ENCODE measurements at regions not wholly inside any gene's neighbourhood (a gene's known extent, or its start where the extent isn't known, plus 50 kb on each side); places are given as distances from the start of the nearest gene placed in this dataset.

GRCh38 chr13:65504213-65504612, 1725.9 kb downstream of the PCDH9 start:
- H3K4me2 ChIP-seq (ENCODE audit: insufficient read depth, low read length) = no peak overlapping the region
- no peaks in the 10 kb centered on the region for H4K20me1 ChIP-seq (replicated peaks; ENCODE audit: control insufficient read depth, extremely low read depth, insufficient read depth, low read length)
- H3K9me1 ChIP-seq (replicated peaks; ENCODE audit: control insufficient read depth, extremely low read depth, insufficient read depth, low read length) = no peaks in the 10 kb centered on the region
- TF ChIP-seq FOS (IDR thresholded peaks at IDR 0.05; ENCODE audit: borderline replicate concordance, insufficient read depth, low read length) = no peak
- no peak for TF ChIP-seq MYC (IDR thresholded peaks at IDR 0.05; ENCODE audit: low read depth, low read length)
- no peak for FAIRE-seq
- no peaks in the 10 kb centered on the region for H3K79me2 ChIP-seq (ENCODE audit: control insufficient read depth, insufficient read depth, low read length)
- dilution Hi-C loops (cut with MboI; ENCODE audit: extremely low pct_ligation_motif_present, low sequenced_read_pairs) = no loop called here
- POLR2A ChIA-PET = no interaction called here
- no peak for DNase-seq (ENCODE audit: low read depth, low spot score)
- no peak overlapping the region for H2AFZ ChIP-seq (ENCODE audit: low read depth, low read length)
- H3K27ac ChIP-seq (ENCODE audit: insufficient read depth, low read depth, low read length) = no peak overlapping the region
- no peak overlapping the region for H3K9ac ChIP-seq (replicated peaks; ENCODE audit: extremely low read depth, insufficient read depth, low read length)
- H3K4me1 ChIP-seq (ENCODE audit: control insufficient read depth, extremely low read depth, insufficient read depth, low read length) = no peaks in the 10 kb centered on the region
- BruUV-seq (replicated peaks) = no TSS peak
- H3K27me3 ChIP-seq (ENCODE audit: control insufficient read depth in 2 of 2, insufficient read depth in 2 of 2, low read length in 2 of 2) = no peaks in the 10 kb centered on the region
- intact Hi-C loops (cut with micrococcal nuclease) = no loop called here
- H3K9me3 ChIP-seq (replicated peaks; ENCODE audit: control insufficient read depth, insufficient read depth, low read length) = no peaks in the 10 kb centered on the region
- CTCF ChIA-PET = no interaction called here
- no peaks in the 10 kb centered on the region for H3K36me3 ChIP-seq (ENCODE audit: control insufficient read depth in 2 of 2, extremely low read depth in 1 of 2, insufficient read depth in 2 of 2, low read length in 2 of 2)
- H3K4me3 ChIP-seq (replicated peaks in 1 of 3; ENCODE audit: insufficient read depth in 1 of 3, low read depth in 1 of 3, low read length in 3 of 3) = no peak overlapping the region

- Histone ChIP-seq H3K36me3 (ENCODE audit: control insufficient read depth in 2 of 2, extremely low read depth in 1 of 2, insufficient read depth in 2 of 2, low read length in 2 of 2) (no peaks in the 10 kb centered on the region), H3K4me2 (ENCODE audit: insufficient read depth, low read length) (no peak overlapping the region), H4K20me1 (replicated peaks; ENCODE audit: control insufficient read depth, extremely low read depth, insufficient read depth, low read length) (no peaks in the 10 kb centered on the region), H3K4me1 (ENCODE audit: control insufficient read depth, extremely low read depth, insufficient read depth, low read length) (no peaks in the 10 kb centered on the region), H3K9ac (replicated peaks; ENCODE audit: extremely low read depth, insufficient read depth, low read length) (no peak overlapping the region), H3K9me3 (replicated peaks; ENCODE audit: control insufficient read depth, insufficient read depth, low read length) (no peaks in the 10 kb centered on the region), H3K4me3 (replicated peaks in 1 of 3; ENCODE audit: insufficient read depth in 1 of 3, low read depth in 1 of 3, low read length in 3 of 3) (no peak overlapping the region), H3K9me1 (replicated peaks; ENCODE audit: control insufficient read depth, extremely low read depth, insufficient read depth, low read length) (no peaks in the 10 kb centered on the region), H3K79me2 (ENCODE audit: control insufficient read depth, insufficient read depth, low read length) (no peaks in the 10 kb centered on the region), H3K27me3 (ENCODE audit: control insufficient read depth in 2 of 2, insufficient read depth in 2 of 2, low read length in 2 of 2) (no peaks in the 10 kb centered on the region), H3K27ac (ENCODE audit: insufficient read depth, low read depth, low read length) (no peak overlapping the region), H2AFZ (ENCODE audit: low read depth, low read length) (no peak overlapping the region)
- intact Hi-C loops (cut with micrococcal nuclease) (no loop called here), dilution Hi-C loops (cut with MboI; ENCODE audit: extremely low pct_ligation_motif_present, low sequenced_read_pairs) (no loop called here)
- DNase-seq (ENCODE audit: low read depth, low spot score) (no peak), FAIRE-seq (no peak)
- BruUV-seq (replicated peaks) = no TSS peak
- TF ChIP-seq JUN (IDR thresholded peaks at IDR 0.05; ENCODE audit: borderline replicate concordance, insufficient read depth, insufficient read length, low read depth) (no peak), FOS (IDR thresholded peaks at IDR 0.05; ENCODE audit: borderline replicate concordance, insufficient read depth, low read length) (no peak), CTCF (IDR thresholded peaks at IDR 0.05; ENCODE audit: extremely low read depth in 1 of 2, insufficient read depth in 1 of 2, low read depth in 1 of 2, low read length in 2 of 2) (no peak), POLR2AphosphoS5 (IDR thresholded peaks at IDR 0.05; ENCODE audit: insufficient read depth, low read depth, low read length) (no peak), POLR2A (IDR thresholded peaks at IDR 0.05; ENCODE audit: low read depth, low read length) (no peak), MYC (IDR thresholded peaks at IDR 0.05; ENCODE audit: low read depth, low read length) (no peak), EZH2 (IDR thresholded peaks at IDR 0.05; ENCODE audit: borderline replicate concordance, low read depth, low read length, severe bottlenecking) (no peak), MAX (IDR thresholded peaks at IDR 0.05; ENCODE audit: insufficient read depth, insufficient read length) (no peak), GATA2 (IDR thresholded peaks at IDR 0.05; ENCODE audit: insufficient read depth, insufficient read length, low read depth, low read length) (no peak)
- CTCF ChIA-PET = no interaction called here
- POLR2A ChIA-PET = no interaction called here
These were observed 1729.7 kb downstream of the PCDH9 start for GRCh38 chr13:65500481-65500880.

Data from endothelial cell of umbilical vein (primary cell).